NCI-H748 (cell line): ENCODE measurements at regions not wholly inside any gene's neighbourhood (a gene's known extent, or its start where the extent isn't known, plus 50 kb on each side); places are given as distances from the start of the nearest gene placed in this dataset.

Experiments used
- DNase-seq: peaks from one replicate; lab custom pipeline; 2025; ENCODE audit not compliant: unreplicated experiment; lab: John Stamatoyannopoulos, UW

- no peak for DNase-seq
These were observed 344.6 kb downstream of the UBE3D start for GRCh38 chr6:82720992-82721391.

GRCh38 chr6:82735790-82736189, 329.9 kb downstream of the UBE3D start:
- DNase-seq = no peak

GRCh38 chr6:82737965-82738364, 327.7 kb downstream of the UBE3D start:
- no peak for DNase-seq

DNA sequence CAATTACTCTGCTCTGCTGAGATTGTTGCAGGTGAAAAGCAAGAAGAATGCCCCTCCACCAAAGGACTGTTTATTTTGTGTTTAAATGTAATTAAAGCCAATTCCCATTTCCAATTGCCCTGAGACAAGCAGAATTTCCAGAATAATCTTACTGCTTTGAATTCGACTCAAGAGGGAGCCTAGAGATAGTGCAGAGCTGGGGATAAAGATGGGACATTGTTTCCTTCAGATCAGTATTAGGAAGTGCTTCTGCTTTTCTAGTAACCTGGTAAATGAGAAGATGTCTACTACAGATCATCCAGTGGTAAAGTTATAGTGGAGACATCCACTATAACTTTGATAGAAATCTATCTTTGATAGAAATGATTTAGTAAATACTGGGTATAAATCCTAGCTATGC, 326.9 kb downstream of the UBE3D start:
- peak; percentile 87 for DNase-seq

DNA sequence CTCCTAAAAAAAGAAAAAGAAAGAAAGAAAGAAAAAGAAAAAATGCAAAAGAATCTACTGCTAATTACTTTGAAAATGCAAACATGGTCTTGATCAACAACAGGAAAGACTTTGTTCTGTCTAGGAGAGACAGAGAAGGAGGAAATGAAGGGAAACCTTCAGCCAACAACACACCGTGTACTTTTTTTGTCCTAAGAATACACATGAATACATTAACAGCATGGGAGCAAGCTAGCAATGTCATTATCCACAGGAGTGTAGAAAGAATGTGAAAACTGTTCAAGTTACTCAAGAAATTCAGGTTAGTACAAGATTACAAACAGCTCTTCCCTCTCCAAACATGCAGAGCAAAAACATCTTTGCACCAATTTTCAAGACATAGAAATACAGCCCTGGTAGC, 326.3 kb downstream of the UBE3D start:
- peak; percentile 24 for DNase-seq

GRCh38 chr6:82740072-82740471, 325.6 kb downstream of the UBE3D start:
- DNase-seq = peak; percentile 73

GRCh38 chr6:82741325-82741995, 324.2 kb downstream of the UBE3D start:
- no peak for DNase-seq

GRCh38 chr6:82741996-82742385, 323.6 kb downstream of the UBE3D start:
- DNase-seq = peak; percentile 94

DNA sequence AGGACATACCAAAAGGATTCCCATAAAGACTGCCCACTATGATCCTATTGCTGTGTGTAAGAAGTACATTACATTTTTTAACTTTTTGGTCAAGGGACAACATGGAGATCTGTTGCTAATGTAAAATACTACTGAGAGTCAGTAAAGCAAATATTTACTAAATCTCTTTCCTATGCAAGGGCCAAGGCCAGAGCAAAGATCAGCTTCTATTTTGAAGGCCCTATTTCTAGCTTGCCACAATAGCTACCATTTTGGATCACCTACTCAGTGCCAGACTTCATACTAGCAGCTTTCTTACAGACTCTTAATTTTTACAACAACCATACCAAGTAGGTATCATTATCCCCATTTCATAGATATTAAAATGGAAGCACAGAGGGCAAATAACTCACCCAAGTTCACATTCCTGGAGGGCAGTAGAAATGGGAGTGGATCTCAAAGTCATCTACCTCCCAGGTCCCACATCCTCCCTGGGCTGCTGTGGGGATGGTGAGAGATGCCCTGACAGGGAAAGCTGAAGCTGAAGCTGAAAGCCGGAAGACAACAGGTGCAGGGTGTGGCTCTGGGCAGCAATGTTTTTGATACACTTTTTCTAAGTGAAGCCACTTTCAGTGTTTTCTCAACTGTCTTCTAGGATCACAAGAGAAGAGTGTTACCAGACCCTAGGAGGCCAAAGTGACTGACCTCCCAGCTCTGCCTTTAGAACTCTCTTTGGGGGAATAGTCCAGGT, 321.2 kb downstream of the UBE3D start:
- peak; percentile 32 for DNase-seq

GRCh38 chr6:82750556-82750955, 315.1 kb downstream of the UBE3D start:
- no peak for DNase-seq

DNA sequence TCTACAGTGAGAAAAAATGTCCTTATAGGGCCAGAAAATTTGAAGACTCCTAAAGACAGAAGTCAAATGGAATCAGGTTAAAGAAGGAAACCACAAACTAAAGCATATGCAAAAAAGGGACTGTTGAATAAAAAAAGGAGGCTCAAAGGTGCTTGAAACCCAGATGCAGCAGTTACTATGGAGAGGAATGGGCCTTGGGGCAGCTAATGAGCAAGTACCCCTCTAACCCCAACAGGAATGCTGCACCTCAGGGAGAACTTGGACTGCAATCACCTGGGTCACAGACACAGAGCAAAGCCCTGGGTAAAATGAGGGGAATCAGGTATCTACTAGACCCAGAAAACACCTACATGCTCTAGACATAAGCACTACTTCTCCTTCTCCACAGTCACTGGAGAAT, 313.9 kb downstream of the UBE3D start:
- DNase-seq = no peak

GRCh38 chr6:82761674-82762345, 303.8 kb downstream of the UBE3D start:
- no peak for DNase-seq

GRCh38 chr6:82766476-82766875, 299.2 kb downstream of the UBE3D start:
- no peak for DNase-seq

GRCh38 chr6:82767037-82767436, 298.6 kb downstream of the UBE3D start:
- DNase-seq = no peak

DNA sequence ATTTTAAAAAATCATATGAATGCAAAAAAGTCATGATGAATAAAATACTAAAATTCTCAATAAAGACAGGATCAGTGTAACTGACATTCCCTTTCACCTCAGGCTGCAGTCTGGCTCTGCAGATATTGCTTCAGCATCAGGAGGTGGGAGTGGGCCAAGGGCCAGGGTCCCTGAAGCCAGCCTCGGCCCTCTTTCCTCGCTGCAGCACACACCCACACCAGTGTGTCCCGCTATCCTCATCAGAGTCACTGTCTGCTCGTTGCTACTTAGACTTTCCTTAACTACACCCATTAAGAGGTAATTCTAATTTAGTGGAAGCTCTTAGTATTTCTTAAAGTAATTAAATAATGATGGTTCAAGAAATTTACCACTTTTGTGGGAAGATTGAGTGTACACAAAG, 298.2 kb downstream of the UBE3D start:
- no peak for DNase-seq

DNA sequence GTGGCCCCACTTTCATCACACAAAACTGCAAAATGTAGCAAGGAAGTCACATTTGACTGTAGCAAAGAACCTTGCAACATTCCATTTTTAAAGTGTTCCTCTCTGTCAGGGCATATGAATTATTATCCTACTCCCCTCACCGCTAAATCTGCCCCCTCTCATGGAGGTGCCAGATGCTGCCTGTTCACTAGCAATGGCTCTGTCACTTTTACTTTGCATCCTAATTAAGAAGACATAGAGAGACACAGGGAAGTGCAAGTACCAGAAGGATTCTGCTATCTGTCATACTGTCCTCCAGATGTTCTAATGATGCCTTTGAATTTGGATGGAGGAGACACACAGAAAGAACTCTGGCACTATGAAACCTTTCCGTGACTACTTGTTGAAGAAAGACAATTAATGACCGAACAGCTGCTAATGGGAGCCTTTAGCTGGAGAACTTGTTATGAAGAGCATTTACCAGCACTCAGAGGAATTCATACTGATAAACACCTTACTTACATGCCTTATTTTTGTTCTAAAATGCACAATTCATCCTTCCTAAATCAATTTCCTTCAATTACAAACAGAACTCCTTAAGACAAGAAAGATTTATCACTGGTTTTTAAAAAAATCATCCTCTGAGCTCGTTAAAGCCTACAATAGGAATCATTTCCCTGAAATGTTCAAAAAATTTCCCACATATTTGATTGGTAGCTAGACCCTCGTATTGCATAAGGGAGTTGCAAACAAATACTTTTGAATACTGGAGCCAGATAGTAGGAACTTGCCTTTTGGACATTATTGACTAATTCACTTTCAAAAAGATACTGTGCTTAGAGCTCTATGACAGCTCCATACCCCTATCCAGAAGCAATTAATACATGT, 292.6 kb downstream of the UBE3D start:
- no peak for DNase-seq

DNA sequence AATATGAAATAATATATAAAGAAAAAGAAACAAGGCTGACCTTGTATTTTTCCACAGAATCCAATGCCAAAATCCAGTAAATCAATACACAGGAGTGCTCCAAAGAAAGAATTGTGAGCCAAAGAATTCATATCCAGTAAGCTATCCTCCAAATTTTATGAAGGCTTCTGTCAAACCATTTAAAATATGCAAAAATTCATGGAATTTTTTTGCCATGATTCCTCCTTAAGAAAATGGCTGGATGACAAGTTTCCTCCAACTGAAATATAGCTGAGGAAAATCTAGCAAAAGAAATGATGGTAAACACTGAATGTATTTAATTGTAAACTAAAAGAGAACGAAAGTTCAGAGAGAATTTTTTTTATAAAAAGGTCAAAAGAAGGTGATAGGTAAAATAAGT, 290.3 kb downstream of the UBE3D start:
- no peak for DNase-seq

GRCh38 chr6:82775981-82776380, 289.7 kb downstream of the UBE3D start:
- no peak for DNase-seq

GRCh38 chr6:82779041-82779440, 286.6 kb downstream of the UBE3D start:
- DNase-seq = peak; percentile 37

- DNase-seq = no peak
These were observed 285.3 kb downstream of the UBE3D start for GRCh38 chr6:82780334-82780733.

GRCh38 chr6:82781620-82782204, 283.9 kb downstream of the UBE3D start:
- DNase-seq = no peak
